Stomach (tissue), 8 donors: ENCODE measurements at regions not wholly inside any gene's neighbourhood (a gene's known extent, or its start where the extent isn't known, plus 50 kb on each side); places are given as distances from the start of the nearest gene placed in this dataset.

Experiments used
- DNase-seq, 2 donors: peaks; one replicate each; pipeline versions ENCODE4 v3.0.0 to v3.0.0-alpha.2; 2013 to 2019
- H3K27ac ChIP-seq, 5 donors: fragments of 200-600 bp in 4 of 5; sonication (generic) in 4 of 5; one replicate each; pipeline ENCODE4 v1.5.1; 2013 to 2019; ENCODE audit warnings: mild to moderate bottlenecking in 1 of 5, moderate library complexity in 1 of 5
- H3K27me3 ChIP-seq, 3 donors: fragments of 200-600 bp; sonication (generic); one replicate each; pipeline ENCODE4 v1.5.1; 2017 to 2019; ENCODE audit warnings: mixed run types in 1 of 3
- H3K36me3 ChIP-seq, 4 donors: fragments of 200-600 bp; sonication (generic); 1 replicate in 3 of 4; 2 replicates in 1 of 4; pipeline ENCODE4 v1.5.1; 2016 to 2019
- H3K4me1 ChIP-seq, 4 donors: fragments of 200-600 bp; sonication (generic); one replicate each; pipeline ENCODE4 v1.5.1; 2016 to 2019
- H3K4me3 ChIP-seq, 4 donors: fragments of 200-600 bp; sonication (generic) in 3 of 4; one replicate each; pipeline ENCODE4 v1.5.1; 2016 to 2019; ENCODE audit warnings: mild to moderate bottlenecking in 1 of 4
- H3K9me3 ChIP-seq, 4 donors: fragments of 200-600 bp; sonication (generic); one replicate each; pipeline ENCODE4 v1.5.1; 2016 to 2019
- EP300 ChIP-seq: sonication (generic); formaldehyde crosslinking; IDR thresholded peaks from one replicate; pipeline ENCODE4 v1.6.1; 2017; ENCODE audit warnings: antibody characterized with exemption
- POLR2A ChIP-seq, 4 donors: fragments of 450-650 bp; IDR thresholded peaks; one replicate each; pipeline ENCODE4 v1.6.1; 2016; ENCODE audit warnings: antibody characterized with exemption in 4 of 4, control low read depth in 2 of 4, mild to moderate bottlenecking in 1 of 4, moderate library complexity in 1 of 4
- POLR2AphosphoS5 ChIP-seq, 3 donors: sonication (generic); formaldehyde crosslinking; IDR thresholded peaks; one replicate each; pipeline ENCODE4 v1.6.1; 2016; ENCODE audit warnings: antibody characterized with exemption in 3 of 3
- WGBS, 5 donors: extraction: QIAGEN DNeasy Blood & Tissue Kit in 3 of 5; methylation state at CpG; one replicate each; pipeline versions ENCODE4 v1.1.5 to v1.1.7; 2013 to 2018; 5-methylcytosine and 5-hydroxymethylcytosine counted together
- intact Hi-C: fragments of 100-400 bp; cut with DNase I; formaldehyde crosslinking; loops from one replicate; pipeline ENCODE4 v1.15.1; 2023; ENCODE audit warnings: low total_unique reads
- TF ChIP-seq, protein P1 (sequence below), 7 experiments: fragments of 450-650 bp in 4 of 7; fragments of 200-600 bp in 3 of 7; sonication (generic) in 3 of 7; IDR thresholded peaks; one replicate each; pipeline ENCODE4 v1.5.1; 2016 to 2019; ENCODE audit warnings: antibody characterized with exemption in 7 of 7, control low read depth in 2 of 7, mild to moderate bottlenecking in 1 of 7
- donor health status: healthy with polysubstance abuse.
- donor health status: Bipolar disorder and iron deficiency.
- donor health status: healthy.

- WGBS, 5 donors: 48 to 81% (median 69%) methylated on average over 3 of the region's 3 CpGs
- TF ChIP-seq POLR2AphosphoS5 (IDR thresholded peaks at IDR 0.05): no peak
- no peak for DNase-seq
- Histone ChIP-seq H3K27me3 (no peaks in the 10 kb centered on the region), H3K36me3 (no peaks in the 10 kb centered on the region), H3K9me3 (no peaks in the 10 kb centered on the region), H3K4me1 (no peaks in the 10 kb centered on the region), H3K4me3 (no peak overlapping the region), H3K27ac (no peak overlapping the region)
- intact Hi-C loops: no loop called here
These were observed 231.3 kb downstream of the HAPSTR1 start for GRCh38 chr16:9322769-9323168.

- H3K27me3 ChIP-seq: no peaks in the 10 kb centered on the region
- TF ChIP-seq EP300 (no peak), POLR2AphosphoS5 (IDR thresholded peaks at IDR 0.05) (no peak), POLR2A (IDR thresholded peaks at IDR 0.05) (no peak)
- TF ChIP-seq, protein P1, sequence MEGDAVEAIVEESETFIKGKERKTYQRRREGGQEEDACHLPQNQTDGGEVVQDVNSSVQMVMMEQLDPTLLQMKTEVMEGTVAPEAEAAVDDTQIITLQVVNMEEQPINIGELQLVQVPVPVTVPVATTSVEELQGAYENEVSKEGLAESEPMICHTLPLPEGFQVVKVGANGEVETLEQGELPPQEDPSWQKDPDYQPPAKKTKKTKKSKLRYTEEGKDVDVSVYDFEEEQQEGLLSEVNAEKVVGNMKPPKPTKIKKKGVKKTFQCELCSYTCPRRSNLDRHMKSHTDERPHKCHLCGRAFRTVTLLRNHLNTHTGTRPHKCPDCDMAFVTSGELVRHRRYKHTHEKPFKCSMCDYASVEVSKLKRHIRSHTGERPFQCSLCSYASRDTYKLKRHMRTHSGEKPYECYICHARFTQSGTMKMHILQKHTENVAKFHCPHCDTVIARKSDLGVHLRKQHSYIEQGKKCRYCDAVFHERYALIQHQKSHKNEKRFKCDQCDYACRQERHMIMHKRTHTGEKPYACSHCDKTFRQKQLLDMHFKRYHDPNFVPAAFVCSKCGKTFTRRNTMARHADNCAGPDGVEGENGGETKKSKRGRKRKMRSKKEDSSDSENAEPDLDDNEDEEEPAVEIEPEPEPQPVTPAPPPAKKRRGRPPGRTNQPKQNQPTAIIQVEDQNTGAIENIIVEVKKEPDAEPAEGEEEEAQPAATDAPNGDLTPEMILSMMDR (IDR thresholded peaks at IDR 0.05): no peak
- 38 to 59% (median 51%) methylated on average over 4 of the region's 4 CpGs for WGBS, 5 donors
- H3K36me3 ChIP-seq: no peaks in the 10 kb centered on the region
- no peaks in the 10 kb centered on the region for H3K9me3 ChIP-seq
- no peak overlapping the region for H3K4me3 ChIP-seq
- no peaks in the 10 kb centered on the region for H3K4me1 ChIP-seq
- no peak overlapping the region for H3K27ac ChIP-seq
- DNase-seq: peak in 1 of 2 donors; percentile 16
- intact Hi-C loops: no loop called here
These were observed 231.7 kb downstream of the HAPSTR1 start for GRCh38 chr16:9323170-9323569.

DNA sequence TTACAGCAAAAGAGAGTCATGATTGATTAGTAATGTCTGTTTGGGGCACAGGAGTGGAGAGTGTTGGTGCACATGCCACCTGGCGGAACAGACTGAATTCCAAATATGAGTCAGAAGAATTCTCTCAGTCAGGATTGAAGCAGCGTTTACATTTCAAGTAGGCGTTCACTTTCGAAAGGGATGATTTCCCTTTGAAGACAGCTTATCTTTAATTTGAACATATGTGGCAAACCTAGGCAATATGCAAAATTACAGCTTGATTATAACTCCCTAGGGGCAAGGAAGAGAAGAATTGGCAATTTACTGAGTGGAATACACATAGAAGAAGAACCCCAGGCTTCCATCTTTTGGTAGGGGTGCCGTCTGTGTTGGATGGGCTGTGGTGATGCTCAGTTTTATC is 235.8 kb downstream of the HAPSTR1 start:
- Histone ChIP-seq H3K9me3 (no peaks in the 10 kb centered on the region), H3K27me3 (no peaks in the 10 kb centered on the region), H3K4me1 (peaks cover 0 to 6% (median 2%) of the 10 kb centered on the region in 4 donors), H3K27ac (no peak overlapping the region), H3K36me3 (no peaks in the 10 kb centered on the region), H3K4me3 (no peak overlapping the region)
- TF ChIP-seq POLR2AphosphoS5 (IDR thresholded peaks at IDR 0.05) (no peak), POLR2A (IDR thresholded peaks at IDR 0.05) (no peak)
- TF ChIP-seq, protein P1 (IDR thresholded peaks at IDR 0.05): no peak
- intact Hi-C loops: no loop called here
- WGBS, 5 donors: 69 to 78% (median 71%) methylated on average over 5 of the region's 5 CpGs
- no peak for DNase-seq

- 54 to 70% (median 63%) methylated on average over 4 of the region's 4 CpGs for WGBS, 5 donors
- Histone ChIP-seq H3K4me1 (peaks cover 0 to 6% (median 2%) of the 10 kb centered on the region in 4 donors), H3K36me3 (no peaks in the 10 kb centered on the region), H3K27me3 (no peaks in the 10 kb centered on the region), H3K27ac (no peak overlapping the region), H3K4me3 (no peak overlapping the region), H3K9me3 (no peaks in the 10 kb centered on the region)
- TF ChIP-seq POLR2A (IDR thresholded peaks at IDR 0.05) (no peak), POLR2AphosphoS5 (IDR thresholded peaks at IDR 0.05) (no peak), EP300 (no peak)
- TF ChIP-seq, protein P1 (IDR thresholded peaks at IDR 0.05): no peak
- DNase-seq: no peak
- intact Hi-C loops: no loop called here
These were observed 237.0 kb downstream of the HAPSTR1 start for GRCh38 chr16:9328411-9328810.

DNA sequence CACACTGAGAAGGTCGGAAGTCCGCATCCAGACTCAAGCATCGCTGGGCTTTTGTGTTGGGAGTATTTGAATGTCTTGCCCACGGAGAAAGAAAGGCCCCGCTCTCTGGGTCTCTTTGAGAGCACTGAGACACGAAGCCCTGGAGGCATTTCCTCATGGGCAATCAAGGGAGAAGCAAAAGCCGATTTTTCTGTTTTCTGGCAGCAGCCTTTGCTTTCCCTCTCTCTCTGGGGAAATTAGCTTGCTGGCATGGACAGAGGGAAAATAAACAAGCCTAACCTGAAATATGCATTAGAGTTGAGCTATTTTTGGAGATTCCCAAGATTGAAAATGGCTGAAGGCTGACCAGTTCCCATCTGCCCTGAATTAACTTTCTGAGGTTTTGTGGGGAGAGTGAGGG is 238.7 kb downstream of the HAPSTR1 start:
- DNase-seq: peak in 1 of 2 donors; percentile 18
- Histone ChIP-seq H3K4me1 (peaks cover 0 to 6% (median 2%) of the 10 kb centered on the region in 4 donors), H3K27me3 (no peaks in the 10 kb centered on the region), H3K9me3 (no peaks in the 10 kb centered on the region), H3K36me3 (no peaks in the 10 kb centered on the region), H3K27ac (peak overlapping the region in 2 of 5 donors; percentile 18 to 47), H3K4me3 (no peak overlapping the region)
- intact Hi-C loops: no loop called here
- TF ChIP-seq, protein P1 (IDR thresholded peaks at IDR 0.05): no peak
- TF ChIP-seq POLR2AphosphoS5 (IDR thresholded peaks at IDR 0.05) (no peak), EP300 (no peak), POLR2A (IDR thresholded peaks at IDR 0.05) (no peak)
- 30 to 59% (median 35%) methylated on average over 7 of the region's 7 CpGs for WGBS, 5 donors
